ENCODE measurements at regions not wholly inside any gene's neighbourhood (a gene's known extent, or its start where the extent isn't known, plus 50 kb on each side); places are given as distances from the start of the nearest gene placed in this dataset.

- TF ChIP-seq CTCF (IDR thresholded peaks at IDR 0.05) (no peak), POLR2A (IDR thresholded peaks at IDR 0.05) (no peak)
Measured at GRCh38 chr1:56222914-56223540, 356.3 kb downstream of the PLPP3 start.

Measured in tibial nerve (tissue), 3 donors.